PFSK-1 (cell line): ENCODE measurements at regions not wholly inside any gene's neighbourhood (a gene's known extent, or its start where the extent isn't known, plus 50 kb on each side); places are given as distances from the start of the nearest gene placed in this dataset.

Source experiments
- FOXP2 ChIP-seq: optimal IDR thresholded peaks from 2 replicates; pipeline ENCODE3; 2011; ENCODE audit warnings: borderline replicate concordance, control low read depth, inconsistent platforms; ENCODE audit not compliant: insufficient read depth; ENCODE audit errors: extremely low read length, extremely low read depth
- POLR2AphosphoS5 ChIP-seq: IDR thresholded peaks from 2 replicates; pipeline ENCODE4 v1.6.1; 2012; ENCODE audit warnings: low read depth, mild to moderate bottlenecking, control low read depth, low read length, moderate library complexity
- REST ChIP-seq, 2 experiments: IDR thresholded peaks; 2 replicates each; pipeline versions ENCODE4 v1.6.1 to v1.8.0; 2011 to 2012; ENCODE audit warnings: low read depth in 2 of 2, low read length in 2 of 2, control low read depth in 1 of 2, inconsistent platforms in 1 of 2, mild to moderate bottlenecking in 1 of 2, moderate library complexity in 1 of 2; ENCODE audit not compliant: insufficient read depth in 1 of 2
- SIN3A ChIP-seq: IDR thresholded peaks from 2 replicates; pipeline ENCODE4 v1.6.1; 2012; ENCODE audit warnings: mild to moderate bottlenecking, low read length, moderate library complexity, borderline replicate concordance; ENCODE audit not compliant: insufficient read depth
- TAF1 ChIP-seq: IDR thresholded peaks from 2 replicates; pipeline ENCODE4 v1.6.1; 2012; ENCODE audit warnings: low read length, control low read depth, borderline replicate concordance; ENCODE audit not compliant: insufficient read depth

DNA sequence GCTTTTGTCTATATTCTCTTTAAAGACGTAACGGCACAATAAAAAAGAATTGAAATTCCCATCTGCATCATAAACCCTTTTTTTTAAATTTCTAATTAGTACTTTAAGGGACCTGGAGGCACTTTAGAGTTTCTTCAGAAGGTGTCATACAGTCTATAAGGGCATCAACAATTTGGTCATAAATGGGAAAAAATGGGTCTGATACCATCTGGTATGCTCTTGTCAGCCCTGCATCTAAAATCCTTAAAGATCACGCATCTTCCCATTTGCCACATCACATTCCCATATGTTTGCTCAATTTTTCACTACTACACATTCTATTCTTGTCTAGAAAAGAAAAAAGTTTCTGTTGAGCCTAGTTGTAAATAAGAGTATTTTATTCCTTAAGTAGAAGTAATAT, 53.8 kb downstream of the COX7C start:
- TF ChIP-seq TAF1 (no peak), POLR2AphosphoS5 (no peak), FOXP2 (no peak), SIN3A (no peak), REST (IDR thresholded peaks at IDR 0.05; ENCODE audit: insufficient read depth in 1 of 2, low read depth in 2 of 2, low read length in 2 of 2) (no peak)

DNA sequence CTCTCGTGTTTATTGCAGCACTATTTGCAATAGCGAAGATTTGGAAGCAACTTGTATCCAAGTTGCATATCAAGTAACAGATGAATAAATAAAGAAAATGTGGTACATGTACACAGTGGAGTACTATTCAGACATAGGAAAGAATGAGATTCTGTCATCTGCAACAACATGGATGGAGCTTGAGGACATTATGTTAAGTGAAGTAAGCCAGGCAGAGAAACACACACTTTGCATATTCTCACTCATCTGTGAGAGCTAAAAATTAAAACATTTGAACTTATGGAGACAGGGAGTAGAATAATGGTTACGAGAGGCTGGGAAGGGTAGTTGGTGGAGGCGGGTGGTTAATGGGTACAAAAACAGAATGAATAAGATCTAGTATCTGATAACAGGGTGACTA, 56.3 kb downstream of the COX7C start:
- TF ChIP-seq TAF1 (no peak), FOXP2 (no peak), SIN3A (no peak), REST (IDR thresholded peaks at IDR 0.05; ENCODE audit: insufficient read depth in 1 of 2, low read depth in 2 of 2, low read length in 2 of 2) (no peak), POLR2AphosphoS5 (no peak)

DNA sequence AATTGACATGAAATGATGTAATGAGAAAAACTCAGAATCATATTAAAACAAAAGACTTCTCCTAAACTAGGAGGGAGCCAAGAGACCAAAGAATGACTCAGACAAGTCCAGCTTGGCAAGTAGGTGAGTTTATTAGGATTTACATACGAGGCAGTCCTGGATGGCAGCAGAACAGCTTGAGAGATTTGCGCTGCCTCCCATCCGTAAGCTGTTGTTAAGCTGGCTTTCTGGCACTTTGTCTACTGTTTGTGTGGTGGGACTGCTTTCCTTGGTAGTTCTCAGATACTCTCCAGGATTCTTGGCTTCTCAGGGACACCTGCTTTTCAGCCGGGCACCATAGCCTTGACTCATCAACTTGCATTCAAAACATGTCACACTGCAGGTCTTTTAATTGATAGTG, 57.6 kb downstream of the COX7C start:
- TF ChIP-seq SIN3A (no peak), FOXP2 (no peak), TAF1 (no peak), POLR2AphosphoS5 (no peak), REST (IDR thresholded peaks at IDR 0.05; ENCODE audit: insufficient read depth in 1 of 2, low read depth in 2 of 2, low read length in 2 of 2) (no peak)

- TF ChIP-seq REST (IDR thresholded peaks at IDR 0.05; ENCODE audit: insufficient read depth in 1 of 2, low read depth in 2 of 2, low read length in 2 of 2) (no peak), POLR2AphosphoS5 (no peak), SIN3A (no peak), FOXP2 (no peak), TAF1 (no peak)
Measured at GRCh38 chr5:86679529-86679928, 61.8 kb downstream of the COX7C start.

GRCh38 chr5:86679949-86680348, 62.2 kb downstream of the COX7C start:
- no peak for TF ChIP-seq REST (IDR thresholded peaks at IDR 0.05; ENCODE audit: insufficient read depth in 1 of 2, low read depth in 2 of 2, low read length in 2 of 2)
- TF ChIP-seq TAF1 = no peak
- TF ChIP-seq SIN3A = no peak
- no peak for TF ChIP-seq FOXP2
- no peak for TF ChIP-seq POLR2AphosphoS5
